Nephron (organoid): ENCODE measurements at regions not wholly inside any gene's neighbourhood (a gene's known extent, or its start where the extent isn't known, plus 50 kb on each side); places are given as distances from the start of the nearest gene placed in this dataset.

ENCODE experiments used
- H3K27ac Mint-ChIP-seq, 3 experiments: 2 replicates each; pipeline ENCODE4 v1.8.0; 2020; ENCODE audit warnings: mixed read lengths in 3 of 3, mild to moderate bottlenecking in 2 of 3, moderate library complexity in 1 of 3
- H3K27me3 Mint-ChIP-seq: 2 replicates; pipeline ENCODE4 v1.8.0; 2021; ENCODE audit warnings: low read depth, mild to moderate bottlenecking, moderate library complexity, mixed read lengths
- H3K36me3 Mint-ChIP-seq: 2 replicates; pipeline ENCODE4 v1.8.0; 2020; ENCODE audit warnings: low read depth, mixed read lengths
- H3K4me1 Mint-ChIP-seq: 2 replicates; pipeline ENCODE4 v1.8.0; 2020; ENCODE audit warnings: mixed read lengths
- H3K4me3 Mint-ChIP-seq, 3 experiments: 2 replicates each; pipeline ENCODE4 v1.8.0; 2020; ENCODE audit warnings: mild to moderate bottlenecking in 3 of 3, mixed read lengths in 3 of 3, moderate library complexity in 2 of 3
- H3K9me3 Mint-ChIP-seq: 2 replicates; pipeline ENCODE4 v1.8.0; 2020; ENCODE audit warnings: mixed read lengths
- TF ChIP-seq, protein P1 (sequence below), 3 experiments: fragments of 200-600 bp; sonication (generic); IDR thresholded peaks; one replicate each; pipeline ENCODE4 v1.5.0; 2021; ENCODE audit warnings: antibody characterized with exemption in 3 of 3; ENCODE audit not compliant: unreplicated experiment in 3 of 3

DNA sequence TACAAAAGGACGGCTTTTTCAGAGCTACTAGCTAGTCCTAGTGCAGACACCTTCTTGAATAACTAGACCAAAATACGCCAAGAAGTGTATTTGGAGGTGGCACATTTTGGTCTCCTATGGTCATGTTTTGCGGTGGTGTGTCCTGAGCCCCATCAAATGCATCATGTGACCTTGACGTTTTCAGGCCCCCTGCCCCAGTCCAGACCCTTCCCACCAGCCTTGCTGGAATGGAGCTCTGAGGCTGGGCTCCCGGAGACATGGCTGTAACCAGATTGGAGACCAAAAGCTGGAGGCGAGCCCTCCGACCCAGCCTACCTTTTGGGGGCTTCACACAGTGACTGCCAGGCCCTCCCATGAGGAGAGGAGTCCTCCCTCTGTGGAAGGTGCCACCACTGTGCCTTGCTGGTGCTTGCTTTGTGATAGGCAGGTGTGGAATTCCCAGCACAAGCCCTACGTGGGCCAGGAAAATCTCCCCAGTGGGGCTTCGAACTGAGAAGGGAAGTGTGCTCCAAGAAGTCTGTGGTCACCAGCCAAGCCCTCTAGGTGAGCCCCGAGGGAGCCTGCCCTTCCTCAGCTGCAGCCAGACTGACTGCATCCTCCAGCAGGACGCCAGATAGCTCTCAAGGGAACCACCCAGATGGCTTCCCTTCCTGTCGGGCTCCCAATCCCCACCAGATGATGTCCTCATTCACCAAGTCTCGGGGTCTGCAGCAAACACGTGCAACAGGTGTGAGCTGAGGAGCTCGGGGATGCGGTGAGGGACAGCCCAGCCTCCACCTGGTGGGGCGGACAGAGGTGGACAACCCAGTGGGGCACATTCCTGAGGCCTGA lies 126.2 kb downstream of the ASB7 start:
- TF ChIP-seq, protein P1, sequence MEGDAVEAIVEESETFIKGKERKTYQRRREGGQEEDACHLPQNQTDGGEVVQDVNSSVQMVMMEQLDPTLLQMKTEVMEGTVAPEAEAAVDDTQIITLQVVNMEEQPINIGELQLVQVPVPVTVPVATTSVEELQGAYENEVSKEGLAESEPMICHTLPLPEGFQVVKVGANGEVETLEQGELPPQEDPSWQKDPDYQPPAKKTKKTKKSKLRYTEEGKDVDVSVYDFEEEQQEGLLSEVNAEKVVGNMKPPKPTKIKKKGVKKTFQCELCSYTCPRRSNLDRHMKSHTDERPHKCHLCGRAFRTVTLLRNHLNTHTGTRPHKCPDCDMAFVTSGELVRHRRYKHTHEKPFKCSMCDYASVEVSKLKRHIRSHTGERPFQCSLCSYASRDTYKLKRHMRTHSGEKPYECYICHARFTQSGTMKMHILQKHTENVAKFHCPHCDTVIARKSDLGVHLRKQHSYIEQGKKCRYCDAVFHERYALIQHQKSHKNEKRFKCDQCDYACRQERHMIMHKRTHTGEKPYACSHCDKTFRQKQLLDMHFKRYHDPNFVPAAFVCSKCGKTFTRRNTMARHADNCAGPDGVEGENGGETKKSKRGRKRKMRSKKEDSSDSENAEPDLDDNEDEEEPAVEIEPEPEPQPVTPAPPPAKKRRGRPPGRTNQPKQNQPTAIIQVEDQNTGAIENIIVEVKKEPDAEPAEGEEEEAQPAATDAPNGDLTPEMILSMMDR (IDR thresholded peaks at IDR 0.05; ENCODE audit: unreplicated experiment in 3 of 3) = no peak
- H3K36me3 Mint-ChIP-seq = no peaks in the 10 kb centered on the region

DNA sequence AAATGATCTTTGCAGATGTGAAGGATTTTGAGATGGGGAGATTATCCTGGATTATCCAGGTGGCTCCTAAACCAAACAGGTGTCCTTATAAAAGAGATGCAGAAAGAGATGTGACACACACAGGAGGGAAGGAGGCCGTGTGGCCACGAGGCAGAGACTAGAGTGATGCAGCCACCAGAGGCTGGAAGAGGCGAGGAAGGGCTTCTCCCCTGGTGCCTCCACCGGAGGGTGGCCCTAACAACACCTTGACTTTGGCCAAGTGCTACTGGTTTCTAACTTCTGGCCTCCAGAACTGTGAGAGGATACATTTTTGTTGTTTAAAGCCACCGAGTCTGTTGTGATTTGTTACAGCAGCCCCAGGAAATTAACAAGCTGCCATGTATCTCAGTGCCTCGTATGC lies 127.1 kb downstream of the ASB7 start:
- H3K4me3 Mint-ChIP-seq = no peak overlapping the region
- TF ChIP-seq, protein P1 (IDR thresholded peaks at IDR 0.05; ENCODE audit: unreplicated experiment in 3 of 3) = no peak
- H3K9me3 Mint-ChIP-seq = no peaks in the 10 kb centered on the region
- peaks cover 13% of the 10 kb centered on the region for H3K27me3 Mint-ChIP-seq
- no peaks in the 10 kb centered on the region for H3K36me3 Mint-ChIP-seq
- H3K27ac Mint-ChIP-seq = no peak overlapping the region
- peaks cover 25% of the 10 kb centered on the region for H3K4me1 Mint-ChIP-seq

More for the DNA sequence above, 126.2 kb downstream of the ASB7 start:
- Mint-ChIP-seq H3K9me3 (no peaks in the 10 kb centered on the region), H3K27me3 (peaks cover 14% of the 10 kb centered on the region), H3K27ac (peak overlapping the region in 1 of 3 experiments; percentile 3), H3K4me3 (no peak overlapping the region), H3K4me1 (peaks cover 26% of the 10 kb centered on the region)

DNA sequence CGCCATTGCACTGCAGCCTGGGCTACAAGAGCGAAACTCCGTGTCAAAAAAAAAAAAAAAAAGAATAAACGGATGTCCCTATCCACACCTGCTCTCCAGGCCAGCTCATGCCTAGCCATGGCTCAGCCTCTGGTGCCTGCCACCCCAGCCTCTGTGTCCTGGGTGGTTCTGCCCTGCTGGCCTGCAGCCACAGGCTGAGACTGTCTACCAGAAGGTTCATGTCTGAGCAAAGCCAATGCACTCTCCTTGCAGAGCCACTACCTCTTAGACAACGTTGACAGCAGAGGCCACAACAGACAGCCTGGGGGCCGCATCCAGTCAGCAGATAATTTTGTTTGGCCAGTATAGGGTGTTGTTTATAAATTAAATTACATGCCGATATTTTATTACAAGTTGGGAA lies 127.7 kb downstream of the ASB7 start:
- Mint-ChIP-seq H3K36me3 (no peaks in the 10 kb centered on the region), H3K27me3 (peaks cover 15% of the 10 kb centered on the region), H3K4me1 (peaks cover 23% of the 10 kb centered on the region), H3K4me3 (no peak overlapping the region), H3K9me3 (no peaks in the 10 kb centered on the region), H3K27ac (no peak overlapping the region)
- TF ChIP-seq, protein P1 (IDR thresholded peaks at IDR 0.05; ENCODE audit: unreplicated experiment in 3 of 3) = no peak

DNA sequence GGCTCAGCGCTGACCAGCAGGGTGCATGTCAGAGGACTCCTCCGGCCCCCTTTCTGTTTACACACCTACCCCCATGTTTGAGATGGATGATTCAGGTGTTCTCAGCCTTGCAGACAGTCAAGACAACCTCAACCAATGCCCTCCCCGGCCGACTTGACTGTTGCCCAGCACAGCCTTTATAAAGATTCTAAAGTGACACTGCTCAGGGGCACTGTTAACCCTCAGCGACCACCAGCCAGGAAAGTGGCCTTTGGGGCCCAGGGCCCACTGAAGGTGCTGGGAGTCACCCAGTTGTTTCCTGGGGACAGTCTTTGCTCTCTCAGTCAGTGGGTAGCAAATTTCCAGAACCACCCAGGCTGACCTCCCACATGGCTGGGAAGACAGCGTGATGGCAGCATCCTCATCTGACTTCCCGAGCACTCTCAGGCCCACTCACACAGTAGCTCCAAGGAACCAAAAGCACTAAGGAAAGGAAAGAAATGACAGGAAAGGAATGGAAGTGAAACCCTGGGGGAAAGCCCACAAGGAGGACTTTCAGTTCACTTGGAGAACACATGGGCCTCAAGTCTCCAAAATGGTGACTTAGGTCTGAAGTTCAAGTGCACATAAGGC lies 128.4 kb downstream of the ASB7 start:
- Mint-ChIP-seq H3K27me3 (peaks cover 16% of the 10 kb centered on the region), H3K36me3 (no peaks in the 10 kb centered on the region)

DNA sequence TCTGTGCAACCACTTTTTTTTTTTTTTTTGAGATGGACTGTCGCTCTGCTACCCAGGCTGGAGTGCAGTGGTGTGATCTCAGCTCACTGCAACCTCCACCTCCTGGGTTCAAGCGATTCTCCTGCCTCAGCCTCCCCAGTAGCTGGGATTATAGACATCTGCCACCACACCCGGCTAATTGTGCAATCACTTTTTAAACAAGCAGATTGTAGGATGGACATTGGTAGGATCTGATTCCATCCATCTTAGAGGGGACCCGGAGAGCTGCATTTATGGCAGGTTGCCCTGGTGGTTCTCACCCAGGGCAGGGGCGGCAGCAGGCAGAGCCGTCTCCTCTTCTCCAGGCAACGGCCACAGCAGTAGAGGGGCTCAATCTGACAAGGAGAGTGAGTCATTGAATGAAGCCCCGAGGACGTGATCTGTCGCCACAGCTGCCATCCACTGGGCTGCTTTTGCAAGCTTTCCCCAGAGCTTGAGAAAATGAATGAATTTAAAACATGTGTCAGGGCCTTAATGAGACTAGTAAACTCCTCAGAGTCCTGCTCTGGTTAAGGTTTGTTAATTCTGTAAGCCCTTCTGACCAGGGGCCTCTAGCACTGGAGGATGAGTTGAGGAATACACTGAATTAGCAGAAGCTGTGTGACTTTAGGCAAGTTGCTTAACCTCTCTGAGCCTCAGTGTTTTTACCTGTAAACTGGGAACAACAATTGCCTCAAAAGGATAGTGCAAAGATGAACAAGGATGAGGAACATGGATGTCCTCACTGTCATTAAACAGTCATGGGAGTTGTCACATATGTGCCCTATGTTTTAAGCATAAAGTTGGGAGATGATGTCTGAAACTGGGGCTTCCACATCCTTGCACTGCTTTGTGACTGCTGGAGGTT lies 129.1 kb downstream of the ASB7 start:
- TF ChIP-seq, protein P1 (IDR thresholded peaks at IDR 0.05; ENCODE audit: unreplicated experiment in 3 of 3) = no peak
- H3K9me3 Mint-ChIP-seq = no peaks in the 10 kb centered on the region
- H3K27ac Mint-ChIP-seq = peak overlapping the region in 1 of 3 experiments; percentile 74
- peaks cover 18% of the 10 kb centered on the region for H3K4me1 Mint-ChIP-seq
- H3K36me3 Mint-ChIP-seq = no peaks in the 10 kb centered on the region
- no peak overlapping the region for H3K4me3 Mint-ChIP-seq
- H3K27me3 Mint-ChIP-seq = peaks cover 16% of the 10 kb centered on the region

More for the DNA sequence above, 128.4 kb downstream of the ASB7 start:
- Mint-ChIP-seq H3K27ac (no peak overlapping the region), H3K4me1 (peaks cover 18% of the 10 kb centered on the region), H3K9me3 (no peaks in the 10 kb centered on the region), H3K4me3 (no peak overlapping the region)
- TF ChIP-seq, protein P1 (IDR thresholded peaks at IDR 0.05; ENCODE audit: unreplicated experiment in 3 of 3) = no peak
